Myocyte (in vitro differentiated cells): ENCODE measurements at regions not wholly inside any gene's neighbourhood (a gene's known extent, or its start where the extent isn't known, plus 50 kb on each side); places are given as distances from the start of the nearest gene placed in this dataset.

ENCODE experiments used
- DNase-seq: peaks from one replicate; pipeline ENCODE4 v3.0.0-alpha.2; 2012; ENCODE audit warnings: low read depth

DNA sequence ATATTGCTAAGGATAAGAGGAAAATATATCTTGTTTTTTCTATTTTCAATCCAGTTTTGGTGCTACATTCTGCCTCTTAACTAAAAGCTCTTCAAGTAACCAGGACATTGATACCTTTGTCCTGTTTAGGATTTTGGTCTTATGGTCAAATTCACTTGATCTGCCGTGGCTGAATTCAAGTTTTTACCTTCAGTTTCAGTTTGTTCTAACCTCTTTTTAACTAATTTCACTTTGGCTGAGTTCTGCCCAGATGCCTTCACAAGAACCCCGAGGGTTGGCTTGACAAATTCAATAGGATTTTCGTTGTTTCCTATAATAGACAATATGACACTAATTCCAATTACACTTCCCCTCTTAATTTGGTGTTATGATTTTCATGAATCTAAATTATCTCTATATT lies 84.5 kb upstream of the C1orf21 start:
- DNase-seq, result no peak

GRCh38 chr1:184310157-184310819 lies 76.5 kb upstream of the C1orf21 start:
- DNase-seq, result no peak

- DNase-seq, result peak; percentile 56
Observed at GRCh38 chr1:184311580-184311979, 75.2 kb upstream of the C1orf21 start.

DNA sequence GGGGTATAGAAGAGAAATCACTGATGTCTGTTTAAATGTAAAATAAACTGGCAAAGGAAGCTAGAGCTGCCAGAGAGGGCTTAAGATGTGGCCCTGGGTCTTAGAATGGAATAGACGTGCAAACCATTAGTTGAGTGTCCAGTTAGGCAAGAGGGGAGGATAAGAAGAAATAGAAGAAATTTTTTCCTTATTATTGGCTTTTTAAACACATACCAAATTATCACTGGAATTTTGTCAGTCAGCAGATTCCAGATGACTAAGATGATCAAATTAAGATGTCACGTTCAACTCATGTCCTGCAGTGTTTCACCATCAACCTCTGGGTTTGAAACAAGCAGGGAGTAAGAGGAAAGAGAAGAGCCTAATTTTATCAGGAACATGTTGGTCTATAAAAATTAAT lies 71.6 kb upstream of the C1orf21 start:
- DNase-seq, result no peak

- DNase-seq, result no peak
Observed at GRCh38 chr1:184319879-184320278, 67.0 kb upstream of the C1orf21 start.

DNA sequence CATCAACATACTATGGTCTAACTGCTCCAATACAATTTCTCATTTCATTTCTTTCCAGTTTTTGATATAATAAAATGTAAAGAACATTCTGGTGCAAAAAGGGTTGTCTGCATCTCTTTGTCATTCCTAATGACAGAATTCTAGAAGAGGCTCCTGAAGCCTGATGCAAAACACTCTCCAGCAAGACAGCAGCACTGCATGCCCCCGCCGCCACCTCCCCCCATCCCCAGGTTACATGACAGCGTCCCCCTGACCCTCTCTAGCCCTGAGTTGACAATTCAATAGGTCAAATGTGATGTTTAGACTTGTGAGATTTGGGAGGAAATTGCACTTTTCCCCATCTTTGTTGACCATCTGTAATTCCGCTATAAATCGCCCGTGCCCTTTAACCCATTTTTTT lies 64.6 kb upstream of the C1orf21 start:
- DNase-seq, result no peak

- DNase-seq, result no peak
Observed at GRCh38 chr1:184324972-184325371, 61.9 kb upstream of the C1orf21 start.

- no peak for DNase-seq
Observed at GRCh38 chr1:184326278-184326677, 60.6 kb upstream of the C1orf21 start.

- DNase-seq, result no peak
Observed at GRCh38 chr1:184329245-184329953, 57.4 kb upstream of the C1orf21 start.

DNA sequence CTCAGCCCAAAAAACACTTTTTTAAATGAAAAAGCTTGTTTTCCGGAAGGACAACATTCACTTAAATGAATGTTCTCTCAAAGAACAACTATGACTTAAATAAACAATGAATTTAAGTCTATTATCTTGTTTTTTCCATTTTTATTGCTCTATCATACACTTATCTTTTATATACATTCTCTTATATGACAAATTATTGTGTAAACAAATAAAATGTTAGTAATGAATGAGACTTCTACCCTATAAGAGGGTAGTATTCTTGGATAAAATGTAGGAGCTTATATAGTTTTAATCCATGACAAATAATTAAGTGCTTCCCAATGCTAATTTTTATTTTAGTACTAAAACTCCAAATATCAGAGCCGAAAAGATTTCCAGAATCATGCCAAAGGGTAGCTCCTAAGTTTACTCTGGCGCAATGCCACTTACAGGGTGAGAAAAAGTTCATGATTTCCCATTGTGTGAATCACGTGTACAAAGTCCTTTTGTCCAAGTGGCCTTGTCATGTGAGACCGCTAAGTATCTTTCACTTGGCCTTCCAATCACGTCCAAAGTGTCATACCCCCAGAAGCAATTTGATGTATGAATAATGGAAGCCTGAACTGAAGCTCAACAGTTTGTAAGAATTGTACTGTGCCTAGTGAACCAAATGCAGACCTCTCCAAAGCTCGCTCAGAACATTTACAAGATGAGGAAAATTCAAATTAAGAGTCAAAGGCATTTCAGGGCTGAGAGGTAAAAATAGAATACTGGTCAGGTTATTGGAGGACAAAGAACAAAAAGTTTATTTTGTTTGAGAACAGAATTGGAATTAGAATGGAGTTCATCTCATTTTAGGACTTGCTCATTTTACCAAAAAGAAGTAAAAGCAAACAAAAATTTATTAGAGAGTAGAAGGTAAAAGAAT lies 56.6 kb upstream of the C1orf21 start:
- no peak for DNase-seq

DNA sequence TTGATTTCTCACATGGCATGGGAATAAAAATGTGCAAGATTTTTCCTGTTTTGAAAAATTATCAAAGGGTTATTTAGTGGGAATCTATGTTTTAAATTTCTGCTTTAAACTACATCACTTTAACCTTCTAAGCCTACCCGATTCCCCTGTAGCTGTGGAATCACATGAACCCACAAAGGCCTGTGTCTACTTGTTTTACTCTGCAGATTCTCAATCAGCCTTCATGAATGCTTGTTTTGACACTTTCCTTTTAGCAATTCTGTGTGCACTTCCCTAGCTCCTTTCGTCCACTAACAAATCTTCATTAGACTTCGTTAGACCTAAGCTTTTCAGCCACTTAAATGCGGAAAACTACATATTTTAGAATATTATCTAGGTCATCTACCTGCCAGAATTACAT lies 56.0 kb upstream of the C1orf21 start:
- DNase-seq, result no peak
